AG04449 (cell line): ENCODE measurements at regions not wholly inside any gene's neighbourhood (a gene's known extent, or its start where the extent isn't known, plus 50 kb on each side); places are given as distances from the start of the nearest gene placed in this dataset.

Experiments used
- CTCF ChIA-PET: fragments of 350-600 bp; formaldehyde crosslinking; extraction: SDS; loops from one replicate; lab custom pipeline; 2021; ENCODE audit warnings: antibody characterized with exemption; lab: Yijun Ruan, JAX
- POLR2A ChIA-PET: fragments of 400-600, 350-600 bp; formaldehyde crosslinking; extraction: SDS; loops from one replicate; lab custom pipeline; 2020; ENCODE audit warnings: antibody characterized with exemption, inconsistent platforms; lab: Yijun Ruan, JAX
- DNase-seq: peaks from one replicate; pipeline ENCODE4 v3.0.0-alpha.2; 2010; ENCODE audit warnings: low read depth, low spot score
- H3K4me3 ChIP-seq: 2 replicates; pipeline ENCODE4 v1.5.1; 2011; ENCODE audit warnings: low read depth, mild to moderate bottlenecking, control low read depth, low read length
- CTCF ChIP-seq: IDR thresholded peaks from one replicate; pipeline ENCODE4 v1.5.1; 2011; ENCODE audit warnings: mild to moderate bottlenecking, moderate library complexity, low read length, control low read depth, inconsistent platforms; ENCODE audit not compliant: insufficient read depth; ENCODE audit errors: missing control alignments

GRCh38 chr17:79150799-79151198 lies 76.2 kb downstream of the ENGASE start:
- CTCF ChIA-PET, result no interaction called here
- POLR2A ChIA-PET, result no interaction called here
- no peak overlapping the region for H3K4me3 ChIP-seq
- TF ChIP-seq CTCF, result no peak
- DNase-seq, result no peak

- POLR2A ChIA-PET, result no interaction called here
- CTCF ChIA-PET, result no interaction called here
- no peak for DNase-seq
- no peak overlapping the region for H3K4me3 ChIP-seq
- TF ChIP-seq CTCF, result no peak
Measured at GRCh38 chr17:79150035-79150733, 75.6 kb downstream of the ENGASE start.

GRCh38 chr17:79148584-79148983 lies 74.0 kb downstream of the ENGASE start:
- ChIA-PET POLR2A (no interaction called here), CTCF (no interaction called here)
- DNase-seq, result no peak
- H3K4me3 ChIP-seq, result no peak overlapping the region
- no peak for TF ChIP-seq CTCF

- DNase-seq, result no peak
- H3K4me3 ChIP-seq, result no peak overlapping the region
- ChIA-PET POLR2A (no interaction called here), CTCF (no interaction called here)
- no peak for TF ChIP-seq CTCF
Measured at GRCh38 chr17:79147746-79148506, 73.3 kb downstream of the ENGASE start.

GRCh38 chr17:79146562-79146961 lies 71.9 kb downstream of the ENGASE start:
- POLR2A ChIA-PET, result no interaction called here
- CTCF ChIA-PET, result no interaction called here
- DNase-seq, result no peak

GRCh38 chr17:79145548-79145947 lies 70.9 kb downstream of the ENGASE start:
- H3K4me3 ChIP-seq, result no peak overlapping the region
- no peak for TF ChIP-seq CTCF
- ChIA-PET CTCF (no interaction called here), POLR2A (no interaction called here)
- DNase-seq, result no peak

More at GRCh38 chr17:79146562-79146961, 71.9 kb downstream of the ENGASE start:
- no peak for TF ChIP-seq CTCF
- no peak overlapping the region for H3K4me3 ChIP-seq
